IMR-90 (cell line): ENCODE measurements at regions not wholly inside any gene's neighbourhood (a gene's known extent, or its start where the extent isn't known, plus 50 kb on each side); places are given as distances from the start of the nearest gene placed in this dataset.

ENCODE experiments used
- ATAC-seq: fragments of 200-7000 bp; cut with Tn5 transposase; 2 replicates; pipeline ENCODE4 v1.9.1; 2020; ENCODE audit warnings: low read depth, mild to moderate bottlenecking, moderate library complexity
- BruUV-seq: library from RNA; stranded (reverse); fragments of 400-500 nt; replicated peaks from 2 replicates; lab custom pipeline; 2021; lab: Mats Ljungman, UMichigan
- CTCF ChIA-PET: fragments of 300-600 bp; formaldehyde crosslinking; extraction: SDS; loops from one replicate; lab custom pipeline; 2021; ENCODE audit warnings: antibody characterized with exemption; lab: Yijun Ruan, JAX
- POLR2A ChIA-PET: fragments of 300-600 bp; sonication (Branson Sonifier 250); formaldehyde crosslinking; loops from one replicate; lab custom pipeline; 2022; ENCODE audit warnings: antibody characterized with exemption; ENCODE audit not compliant: unreplicated experiment; lab: Charles Lee
- DNase-seq: peaks from one replicate; pipeline ENCODE4 v3.0.0; 2013
- H2AFZ ChIP-seq: replicated peaks from 2 replicates; pipeline ENCODE3; 2013; ENCODE audit warnings: low read length, mild to moderate bottlenecking; ENCODE audit not compliant: poor library complexity
- H2AK5ac ChIP-seq: 2 replicates; pipeline ENCODE4 v1.6.1; 2013; ENCODE audit warnings: low read depth, low read length, inconsistent platforms
- H2AK9ac ChIP-seq: replicated peaks from 2 replicates; pipeline ENCODE3; 2013; ENCODE audit warnings: mild to moderate bottlenecking, low read depth, low read length, moderate library complexity; ENCODE audit not compliant: poor library complexity
- H2BK120ac ChIP-seq: 2 replicates; pipeline ENCODE4 v1.6.1; 2013; ENCODE audit warnings: low read depth, low read length, inconsistent platforms
- H2BK15ac ChIP-seq: 3 replicates; pipeline ENCODE4 v1.6.1; 2013; ENCODE audit warnings: low read depth, low read length, inconsistent platforms
- H2BK20ac ChIP-seq: 2 replicates; pipeline ENCODE4 v1.6.1; 2013; ENCODE audit warnings: low read depth, mild to moderate bottlenecking, inconsistent platforms, low read length, moderate library complexity
- H2BK5ac ChIP-seq: 2 replicates; pipeline ENCODE4 v1.6.1; 2013; ENCODE audit warnings: mild to moderate bottlenecking, low read depth, low read length, inconsistent platforms; ENCODE audit not compliant: poor library complexity, severe bottlenecking
- H3K14ac ChIP-seq: replicated peaks from 2 replicates; pipeline ENCODE4 v1.6.1; 2013; ENCODE audit warnings: low read depth, low read length, inconsistent platforms
- H3K18ac ChIP-seq: 2 replicates; pipeline ENCODE4 v1.6.1; 2013; ENCODE audit warnings: low read depth, low read length, control low read depth
- H3K23ac ChIP-seq: 2 replicates; pipeline ENCODE4 v1.6.1; 2013; ENCODE audit warnings: low read depth, low read length, inconsistent platforms
- H3K27ac ChIP-seq: 2 replicates; pipeline ENCODE4 v1.5.1; 2013; ENCODE audit warnings: mild to moderate bottlenecking, control low read depth, low read length; ENCODE audit not compliant: insufficient read depth
- H3K27me3 ChIP-seq: 2 replicates; pipeline ENCODE4 v1.6.1; 2013; ENCODE audit warnings: low read length; ENCODE audit not compliant: control insufficient read depth, insufficient read depth
- H3K36me3 ChIP-seq: 2 replicates; pipeline ENCODE4 v1.6.1; 2013; ENCODE audit warnings: low read length, mixed read lengths; ENCODE audit not compliant: control insufficient read depth, insufficient read depth
- H3K4ac ChIP-seq: 2 replicates; pipeline ENCODE4 v1.6.1; 2013; ENCODE audit warnings: low read depth, low read length, inconsistent platforms
- H3K4me1 ChIP-seq: 2 replicates; pipeline ENCODE4 v1.6.1; 2013; ENCODE audit warnings: low read length, mixed read lengths; ENCODE audit not compliant: control insufficient read depth, insufficient read depth
- H3K4me2 ChIP-seq: 2 replicates; pipeline ENCODE4 v1.6.1; 2013; ENCODE audit warnings: low read depth, mild to moderate bottlenecking, control low read depth, low read length, moderate library complexity
- H3K4me3 ChIP-seq: 2 replicates; pipeline ENCODE4 v1.5.1; 2013; ENCODE audit warnings: low read depth, mild to moderate bottlenecking, control low read depth, low read length, moderate library complexity; ENCODE audit not compliant: insufficient read depth
- H3K56ac ChIP-seq: 2 replicates; pipeline ENCODE4 v1.6.1; 2013; ENCODE audit warnings: low read length, inconsistent platforms; ENCODE audit not compliant: insufficient read depth; ENCODE audit errors: extremely low read depth
- H3K79me1 ChIP-seq, 2 experiments: 2 replicates each; pipeline ENCODE4 v1.6.1; 2013; ENCODE audit warnings: low read length in 2 of 2, inconsistent platforms in 1 of 2, low read depth in 1 of 2
- H3K9ac ChIP-seq: 2 replicates; pipeline ENCODE4 v1.6.1; 2013; ENCODE audit warnings: low read depth, low read length, control low read depth
- H3K9me1 ChIP-seq: 2 replicates; pipeline ENCODE4 v1.6.1; 2013; ENCODE audit warnings: low read length, inconsistent platforms; ENCODE audit not compliant: insufficient read depth
- H3K9me3 ChIP-seq: 2 replicates; pipeline ENCODE4 v1.6.1; 2013; ENCODE audit warnings: low read length; ENCODE audit not compliant: control insufficient read depth, insufficient read depth
- H4K20me1 ChIP-seq: 2 replicates; pipeline ENCODE4 v1.6.1; 2013; ENCODE audit warnings: low read length, inconsistent platforms; ENCODE audit not compliant: insufficient read depth
- H4K5ac ChIP-seq: 2 replicates; pipeline ENCODE4 v1.6.1; 2013; ENCODE audit warnings: mild to moderate bottlenecking, low read depth, low read length, control low read depth
- H4K8ac ChIP-seq, 2 experiments: 2 replicates each; pipeline ENCODE4 v1.6.1; 2013; ENCODE audit warnings: low read depth in 2 of 2, low read length in 2 of 2, control low read depth in 1 of 2, inconsistent platforms in 1 of 2
- H4K91ac ChIP-seq: 2 replicates; pipeline ENCODE4 v1.6.1; 2013; ENCODE audit warnings: low read depth, low read length, inconsistent platforms; ENCODE audit not compliant: insufficient read depth
- BHLHE40 ChIP-seq: fragments of 150-350 bp; IDR thresholded peaks from 2 replicates; pipeline ENCODE4 v1.6.1; 2016; ENCODE audit warnings: mild to moderate bottlenecking, low read depth, low read length
- CEBPB ChIP-seq: IDR thresholded peaks from 2 replicates; pipeline ENCODE4 v1.6.1; 2012; ENCODE audit warnings: low read depth, low read length, improper control_type of control experiment
- CHD1 ChIP-seq: IDR thresholded peaks from 2 replicates; pipeline ENCODE4 v1.6.1; 2012; ENCODE audit warnings: low read depth, low read length, improper control_type of control experiment
- CTCF ChIP-seq: conservative IDR thresholded peaks from 2 replicates; pipeline ENCODE4 v1.5.1; 2012; ENCODE audit warnings: mild to moderate bottlenecking, low read depth, low read length, improper control_type of control experiment
- FOS ChIP-seq: fragments of 150-350 bp; IDR thresholded peaks from 2 replicates; pipeline ENCODE4 v1.6.1; 2016; ENCODE audit warnings: low read depth, low read length
- MAFK ChIP-seq: IDR thresholded peaks from 2 replicates; pipeline ENCODE4 v1.6.1; 2012; ENCODE audit warnings: low read depth, low read length, improper control_type of control experiment
- MAZ ChIP-seq: IDR thresholded peaks from 2 replicates; pipeline ENCODE4 v1.6.1; 2012; ENCODE audit warnings: low read depth, mild to moderate bottlenecking, low read length, improper control_type of control experiment, moderate library complexity, borderline replicate concordance
- MXI1 ChIP-seq: IDR thresholded peaks from 2 replicates; pipeline ENCODE4 v1.6.1; 2012; ENCODE audit warnings: low read depth, mild to moderate bottlenecking, low read length, moderate library complexity, borderline replicate concordance
- NFE2L2 ChIP-seq: fragments of 150-350 bp; IDR thresholded peaks from 2 replicates; pipeline ENCODE4 v1.6.1; 2016; ENCODE audit warnings: low read depth, mild to moderate bottlenecking, low read length
- POLR2A ChIP-seq: IDR thresholded peaks from 2 replicates; pipeline ENCODE4 v1.6.1; 2012; ENCODE audit warnings: mild to moderate bottlenecking, low read depth, low read length
- RAD21 ChIP-seq: IDR thresholded peaks from 2 replicates; pipeline ENCODE4 v1.6.1; 2012; ENCODE audit warnings: low read length, improper control_type of control experiment
- RCOR1 ChIP-seq: IDR thresholded peaks from 2 replicates; pipeline ENCODE4 v1.6.1; 2012; ENCODE audit warnings: mild to moderate bottlenecking, low read length, improper control_type of control experiment; ENCODE audit not compliant: insufficient replicate concordance
- RFX5 ChIP-seq: IDR thresholded peaks from 2 replicates; pipeline ENCODE4 v1.8.0; 2012; ENCODE audit warnings: low read depth, mild to moderate bottlenecking, low read length, moderate library complexity
- SMC3 ChIP-seq: fragments of 150-350 bp; IDR thresholded peaks from 2 replicates; pipeline ENCODE4 v1.6.1; 2016; ENCODE audit warnings: low read depth, mild to moderate bottlenecking, antibody characterized with exemption, low read length, moderate library complexity
- USF2 ChIP-seq: fragments of 150-350 bp; IDR thresholded peaks from 2 replicates; pipeline ENCODE4 v1.6.1; 2017; ENCODE audit warnings: mild to moderate bottlenecking, antibody characterized with exemption, low read length, low read depth
- WGBS, 2 experiments: methylation state at CpG; one replicate each; pipeline versions ENCODE4 v1.1.5 to v1.1.7; 2013; ENCODE audit warnings: missing lambda C conversion rate in 2 of 2; ENCODE audit not compliant: insufficient read length in 1 of 2; ENCODE audit errors: extremely low coverage in 2 of 2; 5-methylcytosine and 5-hydroxymethylcytosine counted together
- dilution Hi-C: fragments of 300-500 bp; cut with HindIII; formaldehyde crosslinking; loops from one replicate; pipeline ENCODE4 v1.14.3; 2018; ENCODE audit warnings: low sequenced_read_pairs; ENCODE audit not compliant: unreplicated experiment
- in situ Hi-C: fragments of 300-500 bp; cut with MboI; formaldehyde crosslinking; loops from 3 replicates; pipeline ENCODE4 v1.14.3; 2019; ENCODE audit warnings: low sequenced_read_pairs, inconsistent platforms, mixed read lengths
- intact Hi-C: fragments of 100-400 bp; cut with micrococcal nuclease; formaldehyde crosslinking; loops from 2 replicates; pipeline ENCODE4 v1.10.0; 2022
- TF ChIP-seq, protein P1 (sequence below): fragments of 150-350 bp; IDR thresholded peaks from 2 replicates; pipeline ENCODE4 v1.6.1; 2016; ENCODE audit warnings: low read depth, mild to moderate bottlenecking, low read length, moderate library complexity, borderline replicate concordance

GRCh38 chr3:74445541-74445940 lies 168.9 kb downstream of the CNTN3 start:
- Histone ChIP-seq H2AK9ac (no peak overlapping the region), H2BK120ac (no peak overlapping the region), H3K14ac (no peak overlapping the region), H4K5ac (no peak overlapping the region), H3K56ac (no peak overlapping the region), H3K9me3 (no peaks in the 10 kb centered on the region), H3K4me1 (peaks cover 3% of the 10 kb centered on the region), H3K4me2 (no peak overlapping the region), H4K91ac (no peak overlapping the region), H3K27me3 (no peaks in the 10 kb centered on the region), H3K23ac (no peak overlapping the region), H2AFZ (no peak overlapping the region), H2BK15ac (no peak overlapping the region), H3K9me1 (no peaks in the 10 kb centered on the region), H2BK20ac (no peak overlapping the region), H4K8ac (no peak overlapping the region), H3K18ac (no peak overlapping the region), H2BK5ac (no peak overlapping the region), H2AK5ac (no peak overlapping the region), H3K9ac (no peak overlapping the region), H3K36me3 (no peaks in the 10 kb centered on the region), H3K4me3 (no peak overlapping the region), H3K4ac (no peak overlapping the region), H4K20me1 (no peaks in the 10 kb centered on the region), H3K27ac (no peak overlapping the region), H3K79me1 (no peaks in the 10 kb centered on the region)
- ATAC-seq (no peak; the same call in 1 of the 2 replicates), DNase-seq (no peak)
- in situ Hi-C loops: no loop called here
- WGBS, 2 experiments: 80% methylated on average over 1 of the region's 1 CpG; no CpG with 5 or more reads in 1 of the 2 experiments
- ChIA-PET CTCF (no interaction called here), POLR2A (no interaction called here)
- intact Hi-C loops: no loop called here
- TF ChIP-seq SMC3 (no peak), CEBPB (no peak), RCOR1 (no peak), BHLHE40 (no peak), RFX5 (no peak), MAZ (no peak), MAFK (no peak), MXI1 (no peak), FOS (no peak), CTCF (no peak), RAD21 (no peak), USF2 (no peak), POLR2A (no peak), CHD1 (no peak), NFE2L2 (no peak)
- TF ChIP-seq, protein P1, sequence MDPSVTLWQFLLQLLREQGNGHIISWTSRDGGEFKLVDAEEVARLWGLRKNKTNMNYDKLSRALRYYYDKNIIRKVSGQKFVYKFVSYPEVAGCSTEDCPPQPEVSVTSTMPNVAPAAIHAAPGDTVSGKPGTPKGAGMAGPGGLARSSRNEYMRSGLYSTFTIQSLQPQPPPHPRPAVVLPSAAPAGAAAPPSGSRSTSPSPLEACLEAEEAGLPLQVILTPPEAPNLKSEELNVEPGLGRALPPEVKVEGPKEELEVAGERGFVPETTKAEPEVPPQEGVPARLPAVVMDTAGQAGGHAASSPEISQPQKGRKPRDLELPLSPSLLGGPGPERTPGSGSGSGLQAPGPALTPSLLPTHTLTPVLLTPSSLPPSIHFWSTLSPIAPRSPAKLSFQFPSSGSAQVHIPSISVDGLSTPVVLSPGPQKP: no peak
- dilution Hi-C loops: no loop called here
- no TSS peak for BruUV-seq
